Activated CD4-positive, alpha-beta T cell treated with anti-CD3 and anti-CD28 coated beads, Interleukin-2, amount 10 ng/mL, durations not matched to agents 24 days and 14 days (primary cell): ENCODE measurements at regions not wholly inside any gene's neighbourhood (a gene's known extent, or its start where the extent isn't known, plus 50 kb on each side); places are given as distances from the start of the nearest gene placed in this dataset.

Source experiments
- DNase-seq: peaks from one replicate; pipeline ENCODE4 v3.0.0; 2022
- H3K27ac Mint-ChIP-seq: one replicate; pipeline ENCODE4 v1.8.0; 2022; ENCODE audit warnings: mild to moderate bottlenecking, mixed read lengths
- H3K27me3 Mint-ChIP-seq: one replicate; pipeline ENCODE4 v1.8.0; 2022; ENCODE audit warnings: mixed read lengths
- H3K36me3 Mint-ChIP-seq: one replicate; pipeline ENCODE4 v1.8.0; 2022; ENCODE audit warnings: low read depth, mild to moderate bottlenecking, mixed read lengths
- H3K4me1 Mint-ChIP-seq: one replicate; pipeline ENCODE4 v1.8.0; 2021; ENCODE audit warnings: mixed read lengths
- H3K4me3 Mint-ChIP-seq: one replicate; pipeline ENCODE4 v1.8.0; 2022; ENCODE audit warnings: mild to moderate bottlenecking, moderate library complexity, mixed read lengths
- H3K9me3 Mint-ChIP-seq: one replicate; pipeline ENCODE4 v1.8.0; 2021; ENCODE audit warnings: mixed read lengths
- intact Hi-C: fragments of 100-400 bp; cut with micrococcal nuclease; formaldehyde crosslinking; loops from one replicate; pipeline ENCODE4 v1.15.1; 2023

GRCh38 chr4:128521648-128522111, 234.1 kb upstream of the PGRMC2 start:
- no peak overlapping the region for H3K4me3 Mint-ChIP-seq
- H3K9me3 Mint-ChIP-seq: no peaks in the 10 kb centered on the region
- peaks cover 6% of the 10 kb centered on the region for H3K4me1 Mint-ChIP-seq
- H3K27me3 Mint-ChIP-seq: no peaks in the 10 kb centered on the region
- intact Hi-C loops: no loop called here
- DNase-seq: no peak
- no peak overlapping the region for H3K27ac Mint-ChIP-seq
- no peaks in the 10 kb centered on the region for H3K36me3 Mint-ChIP-seq

- peaks cover 6% of the 10 kb centered on the region for H3K4me1 Mint-ChIP-seq
- H3K4me3 Mint-ChIP-seq: no peak overlapping the region
- H3K9me3 Mint-ChIP-seq: no peaks in the 10 kb centered on the region
- H3K36me3 Mint-ChIP-seq: no peaks in the 10 kb centered on the region
- intact Hi-C loops: no loop called here
- no peak for DNase-seq
- H3K27ac Mint-ChIP-seq: no peak overlapping the region
- H3K27me3 Mint-ChIP-seq: no peaks in the 10 kb centered on the region
Measured at GRCh38 chr4:128521156-128521555, 233.5 kb upstream of the PGRMC2 start.

- H3K36me3 Mint-ChIP-seq: no peaks in the 10 kb centered on the region
- H3K4me3 Mint-ChIP-seq: no peak overlapping the region
- H3K27me3 Mint-ChIP-seq: no peaks in the 10 kb centered on the region
- no peak overlapping the region for H3K27ac Mint-ChIP-seq
- H3K4me1 Mint-ChIP-seq: peaks cover 8% of the 10 kb centered on the region
- DNase-seq: no peak
- H3K9me3 Mint-ChIP-seq: peaks cover 4% of the 10 kb centered on the region
- intact Hi-C loops: no loop called here
Measured at GRCh38 chr4:128519163-128519830, 231.7 kb upstream of the PGRMC2 start.

DNA sequence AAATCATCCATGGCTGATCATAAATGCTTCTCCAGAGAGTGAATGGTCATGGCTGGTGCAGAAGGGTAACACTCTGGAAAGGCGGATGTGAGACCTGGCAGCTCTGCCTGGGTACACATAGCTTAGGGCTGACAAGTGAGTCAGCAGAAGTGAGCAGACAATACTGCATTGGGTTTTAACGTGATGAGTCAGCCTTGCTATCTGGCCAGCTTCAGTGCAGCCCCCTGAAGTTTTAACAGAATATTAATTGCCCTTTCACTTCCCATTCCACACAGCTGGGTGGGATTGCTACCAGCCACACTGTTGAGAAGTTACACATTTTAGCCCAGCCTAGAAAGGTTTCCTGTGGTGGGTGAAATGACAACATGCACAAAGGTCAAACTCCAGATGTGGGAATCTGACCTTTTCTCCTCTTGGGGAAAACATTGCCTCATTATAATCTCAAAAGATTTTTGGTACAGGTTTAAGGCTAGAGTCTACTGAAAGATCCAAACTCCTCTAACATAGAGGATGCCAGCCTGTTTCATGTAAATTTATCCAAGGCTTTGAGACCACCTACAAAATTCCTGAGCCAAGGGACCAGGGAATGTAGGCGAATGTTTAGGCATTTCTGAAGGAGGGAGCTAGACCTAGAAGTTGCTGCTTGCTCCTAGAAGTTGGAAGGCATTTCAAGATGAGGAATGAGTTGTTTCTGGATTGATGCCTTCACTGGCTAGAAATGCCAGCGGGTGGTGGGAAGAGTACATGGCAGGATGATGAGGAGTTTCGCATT, 230.3 kb upstream of the PGRMC2 start:
- intact Hi-C loops: no loop called here
- H3K9me3 Mint-ChIP-seq: peaks cover 4% of the 10 kb centered on the region
- no peaks in the 10 kb centered on the region for H3K27me3 Mint-ChIP-seq
- no peaks in the 10 kb centered on the region for H3K36me3 Mint-ChIP-seq
- H3K4me1 Mint-ChIP-seq: peaks cover 15% of the 10 kb centered on the region
- H3K4me3 Mint-ChIP-seq: no peak overlapping the region
- no peak for DNase-seq
- no peak overlapping the region for H3K27ac Mint-ChIP-seq

- no peaks in the 10 kb centered on the region for H3K36me3 Mint-ChIP-seq
- peaks cover 7% of the 10 kb centered on the region for H3K9me3 Mint-ChIP-seq
- H3K4me3 Mint-ChIP-seq: no peak overlapping the region
- DNase-seq: no peak
- intact Hi-C loops: no loop called here
- peaks cover 18% of the 10 kb centered on the region for H3K4me1 Mint-ChIP-seq
- H3K27me3 Mint-ChIP-seq: no peaks in the 10 kb centered on the region
- no peak overlapping the region for H3K27ac Mint-ChIP-seq
Measured at GRCh38 chr4:128517096-128517738, 229.6 kb upstream of the PGRMC2 start.

GRCh38 chr4:128516301-128516969, 228.8 kb upstream of the PGRMC2 start:
- H3K4me3 Mint-ChIP-seq: no peak overlapping the region
- H3K36me3 Mint-ChIP-seq: no peaks in the 10 kb centered on the region
- H3K27me3 Mint-ChIP-seq: no peaks in the 10 kb centered on the region
- H3K27ac Mint-ChIP-seq: no peak overlapping the region
- intact Hi-C loops: no loop called here
- H3K4me1 Mint-ChIP-seq: peaks cover 18% of the 10 kb centered on the region
- no peak for DNase-seq
- H3K9me3 Mint-ChIP-seq: peaks cover 7% of the 10 kb centered on the region

DNA sequence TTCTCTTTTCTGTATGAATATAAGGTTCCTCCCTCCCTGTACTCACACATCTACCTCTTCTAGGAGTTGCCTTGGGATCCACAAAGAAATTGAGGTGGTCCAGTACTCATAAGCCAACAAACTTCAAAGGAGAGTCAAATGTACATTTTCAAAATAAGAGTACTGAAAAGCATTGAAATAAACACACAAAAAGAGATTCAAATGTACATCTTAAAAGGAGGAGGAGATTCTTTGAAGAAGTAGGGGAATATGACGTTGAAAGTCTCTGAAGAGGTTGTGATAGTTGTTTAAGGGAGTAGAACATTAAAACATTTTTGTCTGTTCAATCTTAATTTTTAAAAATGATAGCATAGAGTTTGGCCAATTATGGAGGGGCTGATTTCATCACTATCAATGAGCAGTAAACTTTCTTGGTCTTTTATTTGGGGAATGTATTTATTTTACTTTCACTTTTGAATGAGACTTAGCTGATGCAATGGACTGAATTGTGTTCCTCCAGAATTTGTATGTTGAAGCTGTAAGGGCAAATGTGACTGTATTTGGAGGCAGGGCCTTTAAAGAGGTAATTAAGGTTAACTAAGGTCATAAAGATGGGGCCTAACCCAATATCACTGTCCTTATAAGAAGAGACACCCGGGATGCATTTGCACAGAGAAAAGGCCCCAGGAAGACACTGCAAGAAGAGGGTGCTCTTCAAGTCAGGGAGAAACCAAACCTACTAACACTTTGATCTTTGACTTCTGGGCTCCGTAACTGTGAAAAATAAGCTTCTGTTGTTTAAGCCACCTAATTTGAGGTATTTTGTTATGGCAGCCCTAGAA, 226.3 kb upstream of the PGRMC2 start:
- Mint-ChIP-seq H3K9me3 (peaks cover 7% of the 10 kb centered on the region), H3K27ac (peak overlapping the region; percentile 78)
- intact Hi-C loops: loop anchor here (1.0 to 2.0 kb wide), 2 partner anchors 39 to 226 kb away; no protein-coding TSS in a partner anchor

DNA sequence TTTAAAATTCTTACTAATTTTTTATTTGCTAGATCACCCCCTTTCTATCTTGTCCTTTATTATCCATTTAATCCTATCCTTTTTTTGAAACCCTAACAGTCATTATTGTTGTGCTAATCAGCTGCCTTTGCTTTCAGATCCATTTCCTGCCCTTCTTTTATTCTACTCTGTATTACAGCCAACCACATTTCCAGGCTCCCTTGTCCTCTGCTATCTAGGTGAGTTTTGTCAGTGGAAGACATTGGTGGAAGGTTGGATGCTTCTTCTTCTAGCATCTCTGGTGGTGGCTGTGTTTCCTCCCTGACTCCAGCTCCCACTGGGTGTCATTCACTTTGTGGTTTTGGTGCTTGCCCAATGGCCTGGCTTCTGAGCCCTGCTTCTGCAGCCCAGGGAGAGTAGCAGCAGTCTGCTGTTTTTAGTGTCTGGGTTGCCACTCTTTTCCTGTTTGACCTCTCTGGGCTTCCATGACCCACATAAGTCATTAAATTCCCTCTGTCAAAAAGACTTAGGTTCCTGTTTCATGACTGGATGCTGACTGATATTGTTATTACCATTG, 225.2 kb upstream of the PGRMC2 start:
- peaks cover 16% of the 10 kb centered on the region for H3K4me1 Mint-ChIP-seq
- no peak for DNase-seq
- H3K27ac Mint-ChIP-seq: no peak overlapping the region
- no peaks in the 10 kb centered on the region for H3K36me3 Mint-ChIP-seq
- H3K9me3 Mint-ChIP-seq: peaks cover 7% of the 10 kb centered on the region
- no peak overlapping the region for H3K4me3 Mint-ChIP-seq
- intact Hi-C loops: loop anchor here (2.0 kb wide), 1 partner anchor 40 kb away; no protein-coding TSS in a partner anchor
- no peaks in the 10 kb centered on the region for H3K27me3 Mint-ChIP-seq

More for the DNA sequence above, 226.3 kb upstream of the PGRMC2 start:
- no peaks in the 10 kb centered on the region for H3K27me3 Mint-ChIP-seq
- peaks cover 18% of the 10 kb centered on the region for H3K4me1 Mint-ChIP-seq
- H3K4me3 Mint-ChIP-seq: peak overlapping the region; percentile 49
- peak; percentile 61 for DNase-seq
- H3K36me3 Mint-ChIP-seq: no peaks in the 10 kb centered on the region

GRCh38 chr4:128512161-128512560, 224.5 kb upstream of the PGRMC2 start:
- no peak for DNase-seq
- no peaks in the 10 kb centered on the region for H3K27me3 Mint-ChIP-seq
- intact Hi-C loops: loop anchor here (2.0 kb wide), 1 partner anchor 41 kb away; no protein-coding TSS in a partner anchor
- peaks cover 13% of the 10 kb centered on the region for H3K4me1 Mint-ChIP-seq
- no peak overlapping the region for H3K27ac Mint-ChIP-seq
- no peaks in the 10 kb centered on the region for H3K36me3 Mint-ChIP-seq
- peaks cover 7% of the 10 kb centered on the region for H3K9me3 Mint-ChIP-seq
- H3K4me3 Mint-ChIP-seq: no peak overlapping the region

- H3K36me3 Mint-ChIP-seq: no peaks in the 10 kb centered on the region
- no peak for DNase-seq
- H3K27me3 Mint-ChIP-seq: no peaks in the 10 kb centered on the region
- peaks cover 7% of the 10 kb centered on the region for H3K9me3 Mint-ChIP-seq
- H3K4me3 Mint-ChIP-seq: no peak overlapping the region
- H3K27ac Mint-ChIP-seq: no peak overlapping the region
- intact Hi-C loops: no loop called here
- H3K4me1 Mint-ChIP-seq: peaks cover 13% of the 10 kb centered on the region
Measured at GRCh38 chr4:128510850-128511249, 223.2 kb upstream of the PGRMC2 start.

GRCh38 chr4:128502818-128503527, 215.4 kb upstream of the PGRMC2 start:
- peaks cover 7% of the 10 kb centered on the region for H3K9me3 Mint-ChIP-seq
- H3K36me3 Mint-ChIP-seq: no peaks in the 10 kb centered on the region
- no peak for DNase-seq
- intact Hi-C loops: no loop called here
- no peak overlapping the region for H3K27ac Mint-ChIP-seq
- H3K4me1 Mint-ChIP-seq: no peaks in the 10 kb centered on the region
- no peaks in the 10 kb centered on the region for H3K27me3 Mint-ChIP-seq
- H3K4me3 Mint-ChIP-seq: no peak overlapping the region

DNA sequence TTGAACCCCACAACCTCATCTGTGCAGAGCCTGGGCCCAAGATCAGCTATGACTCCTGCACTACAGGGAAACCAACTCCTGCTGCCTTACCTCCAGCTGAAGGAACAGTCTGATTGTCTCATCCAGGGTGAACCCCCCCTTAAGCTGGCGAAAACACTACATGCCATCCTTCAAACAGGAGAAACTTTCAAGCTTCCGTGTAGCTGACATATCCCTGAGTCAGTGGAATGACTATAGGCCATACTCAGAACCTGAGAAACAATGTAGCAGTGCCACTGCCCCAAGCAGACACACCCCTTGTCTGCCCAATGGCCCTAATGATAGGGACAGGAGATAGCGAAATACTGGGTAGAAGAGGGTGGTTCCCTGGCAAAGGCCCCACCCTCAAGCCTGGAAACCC, 213.6 kb upstream of the PGRMC2 start:
- H3K27ac Mint-ChIP-seq: no peak overlapping the region
- intact Hi-C loops: no loop called here
- H3K27me3 Mint-ChIP-seq: no peaks in the 10 kb centered on the region
- no peak for DNase-seq
- H3K36me3 Mint-ChIP-seq: no peaks in the 10 kb centered on the region
- H3K9me3 Mint-ChIP-seq: peaks cover 16% of the 10 kb centered on the region
- H3K4me1 Mint-ChIP-seq: no peaks in the 10 kb centered on the region
- H3K4me3 Mint-ChIP-seq: no peak overlapping the region
